HG03066 (cell line): ENCODE measurements at regions not wholly inside any gene's neighbourhood (a gene's known extent, or its start where the extent isn't known, plus 50 kb on each side); places are given as distances from the start of the nearest gene placed in this dataset.
"Not testable (repeated sequence)": the region's sequence is repeated elsewhere in the genome, so short reads cannot be mapped to it uniquely, and the experiment has no call there.

Experiments used
- ATAC-seq: cut with Tn5 transposase; IDR thresholded peaks from one replicate; pipeline ENCODE4 v1.9.1; 2021; ENCODE audit warnings: low read depth; ENCODE audit not compliant: unreplicated experiment

GRCh38 chr14:88981948-88982347 is 157.5 kb downstream of the TTC8 start:
- ATAC-seq: no peak

GRCh38 chr14:88983755-88984154 is 159.3 kb downstream of the TTC8 start:
- no peak for ATAC-seq

GRCh38 chr14:88985654-88986053 is 161.2 kb downstream of the TTC8 start:
- no peak for ATAC-seq

- no peak for ATAC-seq
Measured at GRCh38 chr14:88986146-88986841, 161.8 kb downstream of the TTC8 start.

GRCh38 chr14:88986908-88987307 is 162.5 kb downstream of the TTC8 start:
- ATAC-seq: not testable (repeated sequence)

- no peak for ATAC-seq
Measured at GRCh38 chr14:88987516-88987915, 163.1 kb downstream of the TTC8 start.

GRCh38 chr14:88989911-88990310 is 165.5 kb downstream of the TTC8 start:
- ATAC-seq: no peak

GRCh38 chr14:88990856-88991255 is 166.4 kb downstream of the TTC8 start:
- no peak for ATAC-seq

GRCh38 chr14:88992011-88992410 is 167.6 kb downstream of the TTC8 start:
- no peak for ATAC-seq

GRCh38 chr14:88993946-88994345 is 169.5 kb downstream of the TTC8 start:
- no peak for ATAC-seq

- ATAC-seq: no peak
Measured at GRCh38 chr14:88995437-88996198, 171.2 kb downstream of the TTC8 start.

GRCh38 chr14:88998027-88998426 is 173.6 kb downstream of the TTC8 start:
- ATAC-seq: no peak

GRCh38 chr14:88999137-88999536 is 174.7 kb downstream of the TTC8 start:
- no peak for ATAC-seq

- ATAC-seq: no peak
Measured at GRCh38 chr14:89000007-89000942, 175.8 kb downstream of the TTC8 start.

- no peak for ATAC-seq
Measured at GRCh38 chr14:89004166-89004565, 179.7 kb downstream of the TTC8 start.

GRCh38 chr14:89007906-89008305 is 183.5 kb downstream of the TTC8 start:
- no peak for ATAC-seq

- no peak for ATAC-seq
Measured at GRCh38 chr14:89011355-89012281, 187.2 kb downstream of the TTC8 start.

GRCh38 chr14:89012282-89013097 is 188.0 kb downstream of the TTC8 start:
- no peak for ATAC-seq

- no peak for ATAC-seq
Measured at GRCh38 chr14:89013098-89013504, 188.7 kb downstream of the TTC8 start.
